Calu3 (cell line): ENCODE measurements at regions not wholly inside any gene's neighbourhood (a gene's known extent, or its start where the extent isn't known, plus 50 kb on each side); places are given as distances from the start of the nearest gene placed in this dataset.

Experiments
- BruUV-seq: library from RNA; stranded (reverse); fragments of 400-500 nt; replicated peaks from 2 replicates; lab custom pipeline; 2021; lab: Mats Ljungman, UMichigan
- CTCF ChIA-PET: fragments of 300-600 bp; sonication (Branson Sonifier 250); formaldehyde crosslinking; loops from one replicate; lab custom pipeline; 2022; ENCODE audit warnings: antibody characterized with exemption; lab: Charles Lee
- DNase-seq: peaks from one replicate; pipeline ENCODE4 v3.0.0; 2022
- H3K27ac Mint-ChIP-seq: one replicate; pipeline ENCODE4 v1.8.0; 2022; ENCODE audit warnings: mixed read lengths; ENCODE audit not compliant: unreplicated experiment
- H3K27me3 Mint-ChIP-seq: one replicate; pipeline ENCODE4 v1.8.0; 2022; ENCODE audit warnings: mixed read lengths; ENCODE audit not compliant: unreplicated experiment
- H3K36me3 Mint-ChIP-seq: one replicate; pipeline ENCODE4 v1.8.0; 2022; ENCODE audit warnings: mild to moderate bottlenecking, moderate library complexity, mixed read lengths; ENCODE audit not compliant: insufficient read depth, unreplicated experiment
- H3K4me1 Mint-ChIP-seq: one replicate; pipeline ENCODE4 v1.8.0; 2022; ENCODE audit warnings: mild to moderate bottlenecking, low read depth, mixed read lengths; ENCODE audit not compliant: unreplicated experiment
- H3K4me3 Mint-ChIP-seq: one replicate; pipeline ENCODE4 v1.8.0; 2022; ENCODE audit warnings: mild to moderate bottlenecking, low read depth, moderate library complexity, mixed read lengths; ENCODE audit not compliant: unreplicated experiment
- H3K9me3 Mint-ChIP-seq: one replicate; pipeline ENCODE4 v1.8.0; 2022; ENCODE audit warnings: low read depth, mixed read lengths; ENCODE audit not compliant: unreplicated experiment
- intact Hi-C: fragments of 100-400 bp; cut with micrococcal nuclease; formaldehyde crosslinking; loops from one replicate; pipeline ENCODE4 v1.10.0; 2022; ENCODE audit not compliant: unreplicated experiment
- TF ChIP-seq, protein P1 (sequence below): fragments of 200-600 bp; IDR thresholded peaks from one replicate; pipeline ENCODE4 v1.8.0; 2022; ENCODE audit warnings: antibody characterized with exemption; ENCODE audit not compliant: unreplicated experiment

DNA sequence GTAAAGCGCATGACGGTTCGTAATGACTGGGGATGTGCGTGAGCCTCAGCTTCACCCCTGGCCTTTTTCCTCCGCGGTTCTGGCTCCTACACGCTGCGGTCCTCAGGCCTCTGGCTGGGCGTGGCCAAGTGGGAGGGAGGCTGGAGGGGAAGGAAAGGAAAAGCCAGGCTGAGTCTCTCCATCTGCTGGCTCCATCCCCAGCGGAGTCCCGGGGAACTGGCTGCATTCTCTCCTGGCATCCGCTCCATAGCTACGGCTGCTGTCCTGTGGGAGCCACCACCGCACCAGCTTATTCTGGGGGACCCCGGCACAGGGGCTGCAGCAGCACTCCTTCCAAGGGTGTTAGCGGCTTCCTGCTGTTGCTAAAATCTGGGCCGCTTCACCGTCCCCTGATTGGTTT is 68.2 kb upstream of the SLC24A4 start:
- Mint-ChIP-seq H3K4me3 (no peak overlapping the region), H3K27me3 (peaks cover 77% of the 10 kb centered on the region), H3K9me3 (no peaks in the 10 kb centered on the region), H3K4me1 (no peaks in the 10 kb centered on the region), H3K36me3 (no peaks in the 10 kb centered on the region), H3K27ac (no peak overlapping the region)
- no peak for DNase-seq
- CTCF ChIA-PET: no interaction called here
- intact Hi-C loops: no loop called here
- BruUV-seq: no TSS peak
- TF ChIP-seq, protein P1, sequence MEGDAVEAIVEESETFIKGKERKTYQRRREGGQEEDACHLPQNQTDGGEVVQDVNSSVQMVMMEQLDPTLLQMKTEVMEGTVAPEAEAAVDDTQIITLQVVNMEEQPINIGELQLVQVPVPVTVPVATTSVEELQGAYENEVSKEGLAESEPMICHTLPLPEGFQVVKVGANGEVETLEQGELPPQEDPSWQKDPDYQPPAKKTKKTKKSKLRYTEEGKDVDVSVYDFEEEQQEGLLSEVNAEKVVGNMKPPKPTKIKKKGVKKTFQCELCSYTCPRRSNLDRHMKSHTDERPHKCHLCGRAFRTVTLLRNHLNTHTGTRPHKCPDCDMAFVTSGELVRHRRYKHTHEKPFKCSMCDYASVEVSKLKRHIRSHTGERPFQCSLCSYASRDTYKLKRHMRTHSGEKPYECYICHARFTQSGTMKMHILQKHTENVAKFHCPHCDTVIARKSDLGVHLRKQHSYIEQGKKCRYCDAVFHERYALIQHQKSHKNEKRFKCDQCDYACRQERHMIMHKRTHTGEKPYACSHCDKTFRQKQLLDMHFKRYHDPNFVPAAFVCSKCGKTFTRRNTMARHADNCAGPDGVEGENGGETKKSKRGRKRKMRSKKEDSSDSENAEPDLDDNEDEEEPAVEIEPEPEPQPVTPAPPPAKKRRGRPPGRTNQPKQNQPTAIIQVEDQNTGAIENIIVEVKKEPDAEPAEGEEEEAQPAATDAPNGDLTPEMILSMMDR: no peak

DNA sequence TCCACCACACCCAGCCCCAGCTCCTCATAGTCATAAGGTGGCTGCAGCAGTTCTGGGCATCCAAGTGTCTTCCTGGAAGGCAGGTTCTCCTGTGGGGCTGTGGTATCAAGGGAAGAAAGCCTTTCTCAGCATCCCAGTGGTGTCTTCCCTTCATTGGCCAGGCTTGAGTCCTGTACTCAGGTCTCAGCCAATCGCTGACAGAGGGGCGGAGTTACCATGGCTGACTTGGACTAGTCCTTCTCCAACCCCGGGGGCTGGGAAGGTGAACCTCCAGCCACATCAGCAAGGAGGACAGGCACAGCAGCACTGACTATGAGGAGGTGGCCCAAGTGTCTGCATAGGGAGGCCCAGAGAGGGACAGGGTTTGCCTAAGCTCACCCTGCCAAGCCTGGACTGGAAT is 64.0 kb upstream of the SLC24A4 start:
- no peak for DNase-seq
- Mint-ChIP-seq H3K4me3 (no peak overlapping the region), H3K27ac (no peak overlapping the region), H3K27me3 (peaks cover 67% of the 10 kb centered on the region), H3K4me1 (no peaks in the 10 kb centered on the region), H3K9me3 (no peaks in the 10 kb centered on the region), H3K36me3 (no peaks in the 10 kb centered on the region)
- TF ChIP-seq, protein P1: no peak
- CTCF ChIA-PET: no interaction called here
- BruUV-seq: no TSS peak
- intact Hi-C loops: no loop called here

DNA sequence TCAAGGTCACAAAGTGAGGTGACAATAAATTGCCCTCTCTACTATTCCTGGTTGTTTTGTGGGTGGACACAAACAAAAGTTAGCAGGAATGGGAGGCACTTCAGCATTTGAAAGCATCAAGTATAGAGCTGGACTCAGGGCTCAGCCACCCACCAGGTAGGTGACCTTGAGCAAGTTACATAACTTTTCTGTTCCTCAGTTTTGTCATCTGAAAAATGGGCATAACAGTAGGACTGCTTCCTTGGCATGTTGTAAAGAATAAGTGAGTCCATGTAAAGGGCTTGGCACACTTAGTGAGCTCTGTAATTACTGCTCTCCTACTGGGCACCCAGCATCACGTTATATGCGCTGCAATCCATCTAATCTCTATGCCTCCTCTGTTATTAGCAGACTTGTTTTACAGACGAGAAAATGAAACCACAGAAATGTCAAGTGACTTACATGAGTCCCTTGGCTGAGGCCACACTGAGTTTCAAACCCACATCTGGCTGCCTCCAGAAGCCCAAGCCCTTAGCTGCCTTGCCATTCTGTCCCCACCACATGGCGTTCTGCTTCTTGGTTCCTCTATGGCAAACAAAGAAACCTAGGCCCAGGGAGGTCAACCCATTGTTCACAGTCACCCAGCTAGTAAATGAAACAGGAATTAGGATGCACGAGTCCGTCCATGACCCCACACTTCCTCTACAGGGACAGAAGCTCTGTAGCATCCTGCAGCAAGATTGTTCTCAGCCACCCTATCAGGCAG is 63.2 kb upstream of the SLC24A4 start:
- DNase-seq: no peak
- H3K36me3 Mint-ChIP-seq: no peaks in the 10 kb centered on the region
- H3K9me3 Mint-ChIP-seq: no peaks in the 10 kb centered on the region
- TF ChIP-seq, protein P1: no peak
- peaks cover 67% of the 10 kb centered on the region for H3K27me3 Mint-ChIP-seq
- no peak overlapping the region for H3K4me3 Mint-ChIP-seq
- no peak overlapping the region for H3K27ac Mint-ChIP-seq
- intact Hi-C loops: no loop called here
- CTCF ChIA-PET: no interaction called here
- BruUV-seq: no TSS peak
- H3K4me1 Mint-ChIP-seq: no peaks in the 10 kb centered on the region

- DNase-seq: no peak
- TF ChIP-seq, protein P1: no peak
- H3K4me3 Mint-ChIP-seq: no peak overlapping the region
- peaks cover 65% of the 10 kb centered on the region for H3K27me3 Mint-ChIP-seq
- no peaks in the 10 kb centered on the region for H3K9me3 Mint-ChIP-seq
- CTCF ChIA-PET: no interaction called here
- H3K36me3 Mint-ChIP-seq: no peaks in the 10 kb centered on the region
- H3K4me1 Mint-ChIP-seq: no peaks in the 10 kb centered on the region
- BruUV-seq: no TSS peak
- no peak overlapping the region for H3K27ac Mint-ChIP-seq
- intact Hi-C loops: no loop called here
These were observed 59.3 kb upstream of the SLC24A4 start for GRCh38 chr14:92263681-92264080.
